SK-N-MC (cell line): ENCODE measurements at regions not wholly inside any gene's neighbourhood (a gene's known extent, or its start where the extent isn't known, plus 50 kb on each side); places are given as distances from the start of the nearest gene placed in this dataset.

Experiments used
- EZH2 ChIP-seq: fragments of 200-600 bp; sonication (generic); IDR thresholded peaks from one replicate; pipeline ENCODE4 v1.6.1; 2017; ENCODE audit warnings: antibody characterized with exemption
- FOXP2 ChIP-seq: optimal IDR thresholded peaks from 2 replicates; pipeline ENCODE3; 2011; ENCODE audit warnings: mild to moderate bottlenecking, moderate library complexity; ENCODE audit not compliant: insufficient read depth; ENCODE audit errors: extremely low read length, control extremely low read depth
- POLR2AphosphoS5 ChIP-seq: IDR thresholded peaks from 2 replicates; pipeline ENCODE4 v1.6.1; 2012; ENCODE audit warnings: mild to moderate bottlenecking, low read depth, low read length, borderline replicate concordance

GRCh38 chr1:29774355-29774754 is 538.0 kb downstream of the PTPRU start:
- TF ChIP-seq EZH2, result no peak
- TF ChIP-seq POLR2AphosphoS5, result no peak
- TF ChIP-seq FOXP2, result no peak
